Left ventricle myocardium superior (tissue), 1 donor: ENCODE measurements at regions not wholly inside any gene's neighbourhood (a gene's known extent, or its start where the extent isn't known, plus 50 kb on each side); places are given as distances from the start of the nearest gene placed in this dataset.
"Not testable (repeated sequence)": the region's sequence is repeated elsewhere in the genome, so short reads cannot be mapped to it uniquely, and the experiment has no call there.

Experiments
- ATAC-seq: fragments of 200-7000 bp; cut with Tn5 transposase; one replicate; pipeline ENCODE4 v1.9.1; 2020; ENCODE audit warnings: mild to moderate bottlenecking, moderate library complexity
- DNase-seq: peaks from one replicate; pipeline ENCODE4 v3.0.0-alpha.2; 2020
- intact Hi-C: fragments of 100-400 bp; cut with micrococcal nuclease; formaldehyde crosslinking; loops from one replicate; pipeline ENCODE4 v1.11.0; 2022
- donor health status: DM: no; HTN: yes; CAD: no; lungs with severe emphysema.

- ATAC-seq = no peak
- no peak for DNase-seq
- intact Hi-C loops = no loop called here
Measured at GRCh38 chr14:44640416-44640815, 133.3 kb upstream of the FSCB start.

DNA sequence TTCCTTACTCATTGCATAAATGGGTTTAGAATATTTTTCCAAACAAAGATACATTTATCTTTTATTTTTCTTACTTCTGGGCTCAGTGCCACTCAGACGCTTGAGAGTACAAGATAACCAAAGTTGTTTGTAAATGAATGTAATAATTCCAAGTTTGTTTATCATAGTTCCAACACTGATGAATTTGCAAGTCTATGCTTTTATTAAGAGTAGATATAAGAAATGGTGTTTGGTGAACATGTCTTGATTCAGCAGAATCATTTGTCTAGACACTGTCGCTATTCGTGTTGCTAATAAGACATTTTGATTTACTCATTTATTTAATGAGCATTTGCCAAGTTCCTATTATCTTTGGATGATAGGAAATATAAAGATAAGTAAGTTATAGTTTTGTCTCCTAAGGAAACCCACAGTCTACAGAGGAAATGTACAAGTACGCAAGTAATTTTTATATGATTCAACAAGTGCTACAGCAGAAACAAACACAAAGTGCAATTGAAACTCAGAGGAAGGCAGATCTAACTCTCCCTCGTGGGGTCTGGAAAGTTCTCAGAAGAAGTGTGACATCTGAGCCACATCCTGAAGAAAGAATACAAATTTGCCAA is 132.8 kb upstream of the FSCB start:
- ATAC-seq (no peak), DNase-seq (no peak)
- intact Hi-C loops = no loop called here

GRCh38 chr14:44634692-44635091 is 127.6 kb upstream of the FSCB start:
- intact Hi-C loops = no loop called here
- no peak for ATAC-seq
- DNase-seq = no peak

DNA sequence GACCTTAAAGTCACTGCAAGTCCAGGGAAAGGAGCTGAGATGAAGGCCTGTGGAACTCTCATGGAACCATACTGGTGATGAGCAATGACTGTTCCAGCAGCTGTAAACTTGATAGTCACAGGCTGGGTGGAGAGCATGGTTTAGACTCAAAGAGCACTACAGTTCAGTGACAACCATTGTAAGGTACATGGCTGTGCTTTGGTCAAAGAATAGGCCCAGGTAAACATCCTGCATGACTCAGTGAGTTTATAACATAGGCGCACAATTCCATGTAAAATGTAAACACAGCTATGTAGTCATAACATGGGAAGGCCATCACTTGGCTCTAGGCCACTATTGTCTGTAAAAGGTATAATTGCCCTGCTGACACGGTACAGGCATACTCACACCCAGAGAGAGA is 119.3 kb upstream of the FSCB start:
- no peak for DNase-seq
- ATAC-seq = no peak
- intact Hi-C loops = no loop called here

DNA sequence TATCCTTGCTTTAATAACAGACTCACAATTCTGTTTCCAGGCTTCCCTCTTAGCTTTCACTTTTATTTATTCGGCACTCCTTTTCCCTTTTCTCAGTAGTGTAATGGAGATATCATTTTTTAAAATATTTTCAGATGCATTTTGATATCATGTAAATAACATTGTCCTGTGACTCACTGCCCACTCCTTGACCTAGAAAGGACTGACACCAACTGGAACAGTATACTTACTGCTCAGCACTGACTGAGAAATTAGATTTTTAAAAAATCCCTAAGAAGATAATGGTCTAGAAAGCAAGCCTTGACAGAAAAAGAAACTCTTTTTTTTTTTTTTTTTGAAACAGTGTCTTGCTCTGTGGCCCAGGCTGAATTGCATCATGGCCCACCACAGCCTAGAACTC is 118.0 kb upstream of the FSCB start:
- intact Hi-C loops = no loop called here
- DNase-seq (no peak), ATAC-seq (no peak)

GRCh38 chr14:44620121-44621019 is 113.3 kb upstream of the FSCB start:
- DNase-seq = no peak
- no peak for ATAC-seq
- intact Hi-C loops = no loop called here

DNA sequence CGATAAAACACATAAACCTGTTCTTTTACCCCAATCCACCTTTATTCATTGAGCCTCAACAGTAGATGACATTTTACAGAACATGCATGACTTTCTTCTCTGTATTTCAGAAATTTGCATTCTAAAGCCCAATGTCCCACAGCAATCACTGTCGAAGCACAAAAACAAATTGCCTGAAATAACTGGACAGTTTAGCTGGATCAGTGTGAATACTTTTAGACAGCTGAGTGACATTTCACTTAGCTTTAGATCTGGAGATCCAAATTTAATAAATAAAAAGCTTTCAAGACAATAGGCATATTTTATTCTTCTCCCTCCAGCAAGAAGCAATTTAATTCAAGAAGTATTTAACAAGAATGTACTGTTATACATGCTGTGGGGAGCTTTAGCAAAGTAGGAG is 109.1 kb upstream of the FSCB start:
- DNase-seq (no peak), ATAC-seq (no peak)
- intact Hi-C loops = no loop called here

- intact Hi-C loops = no loop called here
- ATAC-seq (no peak), DNase-seq (no peak)
Measured at GRCh38 chr14:44613061-44613712, 106.1 kb upstream of the FSCB start.

- intact Hi-C loops = no loop called here
- no peak for ATAC-seq
- DNase-seq = no peak
Measured at GRCh38 chr14:44612002-44612401, 104.9 kb upstream of the FSCB start.

DNA sequence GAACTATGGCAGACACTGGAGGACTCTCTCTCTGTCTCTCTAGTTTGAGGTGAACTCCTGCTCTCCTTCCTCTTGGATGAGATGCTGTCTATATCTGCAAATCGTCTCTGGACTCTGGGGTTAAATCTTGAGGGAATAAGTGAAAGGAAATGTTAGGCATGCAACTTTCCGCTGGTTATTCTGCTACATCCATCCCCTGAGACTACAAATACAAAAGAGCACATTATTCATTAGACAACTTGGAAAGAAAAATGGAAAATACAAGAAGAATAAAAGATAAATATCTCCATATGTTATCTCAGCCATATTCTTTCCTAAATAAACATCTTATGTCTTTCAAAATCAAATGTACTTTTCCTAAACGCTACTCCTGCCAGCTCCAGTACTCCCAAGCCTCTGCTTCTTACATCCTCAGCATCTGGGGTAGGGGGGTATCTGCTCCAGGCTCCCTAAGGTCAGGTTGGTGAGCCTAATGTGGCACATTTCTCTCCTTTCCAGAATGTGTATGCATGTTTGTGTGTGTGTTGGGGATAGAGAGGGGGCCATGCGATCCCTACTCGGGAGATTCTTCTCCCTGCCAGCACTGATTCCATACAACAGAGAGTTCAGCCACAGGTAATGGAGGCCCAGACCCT is 102.9 kb upstream of the FSCB start:
- ATAC-seq (no peak), DNase-seq (no peak)
- intact Hi-C loops = no loop called here

GRCh38 chr14:44609201-44609600 is 102.1 kb upstream of the FSCB start:
- intact Hi-C loops = no loop called here
- ATAC-seq (no peak), DNase-seq (no peak)

DNA sequence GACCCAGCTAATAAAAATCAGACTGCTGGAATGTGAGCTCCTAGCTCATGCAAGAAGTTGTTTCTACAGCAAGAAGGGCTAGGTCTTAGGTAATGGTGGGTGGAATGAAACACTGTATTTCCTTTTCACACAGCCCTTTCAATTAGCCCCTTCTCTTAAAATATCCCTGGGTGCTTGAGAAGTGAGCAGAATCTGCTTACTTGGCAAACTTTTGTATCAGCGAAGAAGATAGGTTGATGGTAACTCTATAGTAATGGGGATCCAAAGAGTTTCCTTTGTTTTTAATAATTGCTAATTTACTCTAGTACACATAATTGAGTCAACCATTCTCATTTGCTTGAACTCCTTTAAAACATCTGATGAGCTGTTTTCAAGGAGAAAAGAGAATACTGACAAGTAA is 100.6 kb upstream of the FSCB start:
- no peak for DNase-seq
- no peak for ATAC-seq
- intact Hi-C loops = no loop called here

- DNase-seq (no peak), ATAC-seq (no peak)
- intact Hi-C loops = no loop called here
Measured at GRCh38 chr14:44606576-44606975, 99.5 kb upstream of the FSCB start.

GRCh38 chr14:44601266-44601665 is 94.2 kb upstream of the FSCB start:
- ATAC-seq, DNase-seq, intact Hi-C loops: not testable (repeated sequence)

- intact Hi-C loops = no loop called here
- DNase-seq (no peak), ATAC-seq (no peak)
Measured at GRCh38 chr14:44589180-44589579, 82.1 kb upstream of the FSCB start.

DNA sequence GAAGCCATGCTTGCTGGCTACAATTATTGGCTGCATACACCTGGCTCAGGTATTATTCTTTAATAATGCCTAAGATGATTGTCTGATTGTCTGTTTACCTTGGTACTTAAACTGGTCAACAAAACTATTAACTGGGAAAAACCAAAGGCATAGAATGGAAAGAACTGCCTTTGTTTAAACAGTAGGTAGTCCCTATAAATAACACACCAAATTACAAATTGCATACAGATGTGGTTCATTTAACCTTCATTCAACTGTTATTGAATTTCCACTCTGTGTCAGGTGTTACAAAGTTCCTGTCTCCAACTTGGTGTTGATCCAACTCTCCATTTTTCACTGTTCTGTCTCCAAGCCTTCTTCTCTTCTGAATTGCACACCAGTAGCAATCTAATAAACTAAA is 79.8 kb upstream of the FSCB start:
- DNase-seq (no peak), ATAC-seq (no peak)
- intact Hi-C loops = no loop called here

DNA sequence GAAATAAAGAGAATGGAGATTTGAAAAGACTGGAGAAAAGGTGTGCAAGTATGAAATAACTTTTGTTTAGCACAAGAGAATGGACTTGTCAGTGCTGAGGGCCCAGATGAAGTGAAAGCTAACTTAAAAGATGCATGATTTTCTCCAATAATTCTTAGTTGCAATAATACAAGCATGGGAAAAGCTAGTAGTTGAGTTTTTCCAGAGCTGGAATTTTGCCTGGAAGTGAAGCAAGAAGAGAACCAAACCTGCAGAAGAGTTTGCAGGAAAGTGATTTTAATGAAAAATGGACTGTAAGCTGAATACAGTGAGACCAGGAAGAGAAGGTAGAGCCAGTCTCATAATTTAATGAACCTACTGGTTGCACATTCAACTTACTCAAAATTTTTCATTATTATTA is 69.3 kb upstream of the FSCB start:
- intact Hi-C loops = no loop called here
- ATAC-seq = no peak

DNA sequence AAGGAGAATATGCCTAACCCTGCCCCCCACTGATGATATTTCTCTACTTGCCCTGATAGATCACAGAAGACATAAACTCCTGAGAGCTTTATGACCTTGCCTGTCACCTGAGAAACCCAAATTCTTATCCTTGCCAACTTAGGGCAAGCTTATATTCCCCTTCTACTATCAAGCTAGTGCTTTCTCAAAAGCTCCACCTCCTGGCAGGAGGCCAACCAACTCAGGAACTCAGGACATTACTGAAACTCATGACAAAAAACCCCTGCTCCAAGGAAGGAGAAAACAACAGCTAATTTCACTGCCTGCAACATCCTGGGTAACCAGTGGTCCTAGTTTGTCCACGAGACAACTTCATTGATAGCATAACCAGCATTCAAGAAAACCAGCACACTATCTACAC is 60.9 kb upstream of the FSCB start:
- intact Hi-C loops = no loop called here
- no peak for DNase-seq
- no peak for ATAC-seq

More for the DNA sequence above, 69.3 kb upstream of the FSCB start:
- no peak for DNase-seq

GRCh38 chr14:44565968-44566367 is 58.9 kb upstream of the FSCB start:
- intact Hi-C loops = no loop called here
- DNase-seq (no peak), ATAC-seq (no peak)

GRCh38 chr14:44564908-44565307 is 57.8 kb upstream of the FSCB start:
- no peak for ATAC-seq
- intact Hi-C loops = no loop called here
- no peak for DNase-seq
